ENCODE measurements at regions not wholly inside any gene's neighbourhood (a gene's known extent, or its start where the extent isn't known, plus 50 kb on each side); places are given as distances from the start of the nearest gene placed in this dataset.

DNA sequence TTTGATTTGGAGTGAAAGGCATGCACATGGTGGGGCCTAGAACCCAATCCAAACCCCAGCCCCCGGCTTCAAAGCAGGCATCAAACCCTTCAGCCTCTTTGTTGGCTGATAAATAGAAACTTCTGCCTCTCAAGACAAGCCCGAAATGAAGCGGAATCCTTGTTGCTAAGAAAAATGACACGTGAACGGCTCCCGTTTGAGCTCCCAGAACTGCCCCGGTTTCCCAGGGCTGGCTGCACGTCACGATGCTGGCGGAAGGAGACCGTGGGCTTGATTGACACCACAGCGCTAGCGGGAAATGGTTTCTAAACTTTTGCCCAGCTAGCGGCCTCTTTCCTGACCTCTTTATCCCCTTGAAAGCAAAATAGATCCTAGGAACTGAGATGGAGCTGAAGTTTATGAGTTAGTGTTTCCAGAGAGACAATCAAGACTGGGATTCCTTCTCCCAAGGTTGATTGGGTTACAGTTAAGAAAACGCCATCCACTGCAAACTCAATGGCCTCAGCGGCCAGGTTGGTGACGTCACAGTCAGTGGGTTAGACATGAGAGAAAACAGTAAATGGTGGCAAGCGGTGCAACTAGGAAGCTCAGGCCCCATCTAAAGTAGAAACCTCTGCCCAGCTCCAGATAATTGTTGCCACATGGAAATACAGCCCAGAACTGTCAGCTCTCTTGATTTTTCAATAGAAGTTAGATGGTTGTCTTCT is 117.0 kb downstream of the ANKRD60 start (continued):
- TF ChIP-seq, protein P1, sequence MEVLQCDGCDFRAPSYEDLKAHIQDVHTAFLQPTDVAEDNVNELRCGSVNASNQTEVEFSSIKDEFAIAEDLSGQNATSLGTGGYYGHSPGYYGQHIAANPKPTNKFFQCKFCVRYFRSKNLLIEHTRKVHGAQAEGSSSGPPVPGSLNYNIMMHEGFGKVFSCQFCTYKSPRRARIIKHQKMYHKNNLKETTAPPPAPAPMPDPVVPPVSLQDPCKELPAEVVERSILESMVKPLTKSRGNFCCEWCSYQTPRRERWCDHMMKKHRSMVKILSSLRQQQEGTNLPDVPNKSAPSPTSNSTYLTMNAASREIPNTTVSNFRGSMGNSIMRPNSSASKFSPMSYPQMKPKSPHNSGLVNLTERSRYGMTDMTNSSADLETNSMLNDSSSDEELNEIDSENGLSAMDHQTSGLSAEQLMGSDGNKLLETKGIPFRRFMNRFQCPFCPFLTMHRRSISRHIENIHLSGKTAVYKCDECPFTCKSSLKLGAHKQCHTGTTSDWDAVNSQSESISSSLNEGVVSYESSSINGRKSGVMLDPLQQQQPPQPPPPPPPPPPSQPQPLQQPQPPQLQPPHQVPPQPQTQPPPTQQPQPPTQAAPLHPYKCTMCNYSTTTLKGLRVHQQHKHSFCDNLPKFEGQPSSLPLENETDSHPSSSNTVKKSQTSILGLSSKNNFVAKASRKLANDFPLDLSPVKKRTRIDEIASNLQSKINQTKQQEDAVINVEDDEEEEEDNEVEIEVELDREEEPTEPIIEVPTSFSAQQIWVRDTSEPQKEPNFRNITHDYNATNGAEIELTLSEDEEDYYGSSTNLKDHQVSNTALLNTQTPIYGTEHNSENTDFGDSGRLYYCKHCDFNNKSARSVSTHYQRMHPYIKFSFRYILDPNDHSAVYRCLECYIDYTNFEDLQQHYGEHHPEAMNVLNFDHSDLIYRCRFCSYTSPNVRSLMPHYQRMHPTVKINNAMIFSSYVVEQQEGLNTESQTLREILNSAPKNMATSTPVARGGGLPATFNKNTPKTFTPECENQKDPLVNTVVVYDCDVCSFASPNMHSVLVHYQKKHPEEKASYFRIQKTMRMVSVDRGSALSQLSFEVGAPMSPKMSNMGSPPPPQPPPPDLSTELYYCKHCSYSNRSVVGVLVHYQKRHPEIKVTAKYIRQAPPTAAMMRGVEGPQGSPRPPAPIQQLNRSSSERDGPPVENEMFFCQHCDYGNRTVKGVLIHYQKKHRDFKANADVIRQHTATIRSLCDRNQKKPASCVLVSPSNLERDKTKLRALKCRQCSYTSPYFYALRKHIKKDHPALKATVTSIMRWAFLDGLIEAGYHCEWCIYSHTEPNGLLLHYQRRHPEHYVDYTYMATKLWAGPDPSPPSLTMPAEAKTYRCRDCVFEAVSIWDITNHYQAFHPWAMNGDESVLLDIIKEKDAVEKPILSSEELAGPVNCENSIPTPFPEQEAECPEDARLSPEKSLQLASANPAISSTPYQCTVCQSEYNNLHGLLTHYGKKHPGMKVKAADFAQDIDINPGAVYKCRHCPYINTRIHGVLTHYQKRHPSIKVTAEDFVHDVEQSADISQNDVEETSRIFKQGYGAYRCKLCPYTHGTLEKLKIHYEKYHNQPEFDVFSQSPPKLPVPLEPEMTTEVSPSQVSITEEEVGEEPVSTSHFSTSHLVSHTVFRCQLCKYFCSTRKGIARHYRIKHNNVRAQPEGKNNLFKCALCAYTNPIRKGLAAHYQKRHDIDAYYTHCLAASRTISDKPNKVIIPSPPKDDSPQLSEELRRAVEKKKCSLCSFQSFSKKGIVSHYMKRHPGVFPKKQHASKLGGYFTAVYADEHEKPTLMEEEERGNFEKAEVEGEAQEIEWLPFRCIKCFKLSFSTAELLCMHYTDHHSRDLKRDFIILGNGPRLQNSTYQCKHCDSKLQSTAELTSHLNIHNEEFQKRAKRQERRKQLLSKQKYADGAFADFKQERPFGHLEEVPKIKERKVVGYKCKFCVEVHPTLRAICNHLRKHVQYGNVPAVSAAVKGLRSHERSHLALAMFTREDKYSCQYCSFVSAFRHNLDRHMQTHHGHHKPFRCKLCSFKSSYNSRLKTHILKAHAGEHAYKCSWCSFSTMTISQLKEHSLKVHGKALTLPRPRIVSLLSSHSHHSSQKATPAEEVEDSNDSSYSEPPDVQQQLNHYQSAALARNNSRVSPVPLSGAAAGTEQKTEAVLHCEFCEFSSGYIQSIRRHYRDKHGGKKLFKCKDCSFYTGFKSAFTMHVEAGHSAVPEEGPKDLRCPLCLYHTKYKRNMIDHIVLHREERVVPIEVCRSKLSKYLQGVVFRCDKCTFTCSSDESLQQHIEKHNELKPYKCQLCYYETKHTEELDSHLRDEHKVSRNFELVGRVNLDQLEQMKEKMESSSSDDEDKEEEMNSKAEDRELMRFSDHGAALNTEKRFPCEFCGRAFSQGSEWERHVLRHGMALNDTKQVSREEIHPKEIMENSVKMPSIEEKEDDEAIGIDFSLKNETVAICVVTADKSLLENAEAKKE (CRISPR knock-in tag; IDR thresholded peaks at IDR 0.05), result no peak
- TF ChIP-seq STAT1 (IDR thresholded peaks at IDR 0.05; ENCODE audit: unreplicated experiment), result no peak

DNA sequence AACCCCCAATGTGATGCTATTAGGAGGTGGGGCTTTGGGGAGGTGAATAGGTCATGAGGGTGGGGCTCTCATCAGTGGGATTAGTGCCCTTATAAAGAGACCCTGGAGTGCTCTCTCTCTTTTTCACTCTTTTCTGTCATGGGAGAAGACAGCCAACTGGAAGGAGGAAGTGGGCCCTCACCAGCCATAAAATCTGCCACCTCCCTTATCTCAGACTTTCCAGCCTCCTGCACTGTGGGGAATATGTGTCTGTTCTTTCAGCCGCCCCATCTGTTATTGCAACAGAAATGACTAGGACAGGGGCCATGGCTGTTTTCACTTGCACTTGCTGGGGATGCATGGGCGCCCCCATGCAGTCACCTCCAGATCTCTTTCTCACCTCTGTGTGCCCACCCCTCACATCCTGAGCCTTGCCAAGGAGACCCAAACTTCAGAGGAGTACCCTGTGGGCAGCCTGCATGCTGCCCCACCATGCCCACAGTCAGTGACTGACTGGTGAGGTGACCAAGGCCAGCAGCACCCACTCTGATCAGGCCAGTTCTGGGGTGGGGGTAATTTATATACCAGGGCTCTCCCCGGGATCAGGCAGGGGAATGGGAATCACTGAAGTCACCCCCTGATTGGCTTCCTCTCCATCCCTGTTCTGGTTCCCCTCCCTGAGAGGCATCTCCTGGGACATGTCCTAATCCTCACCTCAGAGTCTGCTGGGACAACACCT is 118.4 kb downstream of the ANKRD60 start:
- peaks cover 2% of the 10 kb centered on the region for H3K27me3 Mint-ChIP-seq (ENCODE audit: insufficient read depth, low read depth, poor library complexity)
- Histone ChIP-seq H2AFZ (no peak overlapping the region), H3K36me3 (ENCODE audit: insufficient read depth) (no peaks in the 10 kb centered on the region), H3K27me3 (ENCODE audit: insufficient read depth) (no peaks in the 10 kb centered on the region), H3K79me2 (replicated peaks; ENCODE audit: insufficient read depth) (no peaks in the 10 kb centered on the region), H4K20me1 (replicated peaks; ENCODE audit: insufficient read depth) (no peaks in the 10 kb centered on the region), H3F3A (replicated peaks; ENCODE audit: low read depth) (no peaks in the 10 kb centered on the region), H3K4me2 (no peak overlapping the region), H3K4me3 (no peak overlapping the region), H3K9me2 (ENCODE audit: insufficient read depth) (no peaks in the 10 kb centered on the region), H3K27ac (ENCODE audit: low read depth) (no peak overlapping the region), H3K4me1 (ENCODE audit: insufficient read depth) (no peaks in the 10 kb centered on the region)
- H3K4me3 Mint-ChIP-seq, result no peak overlapping the region
- DNase-seq (ENCODE audit: low spot score) (no peak), ATAC-seq (no peak)
- H3K9me3 Mint-ChIP-seq, result peaks cover 5% of the 10 kb centered on the region; the same call in 2 of the 3 replicates
- H3K36me3 Mint-ChIP-seq (ENCODE audit: low read depth), result no peaks in the 10 kb centered on the region; the same call in 2 of the 3 replicates
- no peak overlapping the region for H3K27ac Mint-ChIP-seq
- no peaks in the 10 kb centered on the region for H3K4me1 Mint-ChIP-seq
- no peak for TF ChIP-seq CREB1 (CRISPR knock-in tag; IDR thresholded peaks at IDR 0.05; ENCODE audit: low read depth)
- TF ChIP-seq ZNF114 (CRISPR knock-in tag; IDR thresholded peaks at IDR 0.05), result no peak
- TF ChIP-seq, protein P2, sequence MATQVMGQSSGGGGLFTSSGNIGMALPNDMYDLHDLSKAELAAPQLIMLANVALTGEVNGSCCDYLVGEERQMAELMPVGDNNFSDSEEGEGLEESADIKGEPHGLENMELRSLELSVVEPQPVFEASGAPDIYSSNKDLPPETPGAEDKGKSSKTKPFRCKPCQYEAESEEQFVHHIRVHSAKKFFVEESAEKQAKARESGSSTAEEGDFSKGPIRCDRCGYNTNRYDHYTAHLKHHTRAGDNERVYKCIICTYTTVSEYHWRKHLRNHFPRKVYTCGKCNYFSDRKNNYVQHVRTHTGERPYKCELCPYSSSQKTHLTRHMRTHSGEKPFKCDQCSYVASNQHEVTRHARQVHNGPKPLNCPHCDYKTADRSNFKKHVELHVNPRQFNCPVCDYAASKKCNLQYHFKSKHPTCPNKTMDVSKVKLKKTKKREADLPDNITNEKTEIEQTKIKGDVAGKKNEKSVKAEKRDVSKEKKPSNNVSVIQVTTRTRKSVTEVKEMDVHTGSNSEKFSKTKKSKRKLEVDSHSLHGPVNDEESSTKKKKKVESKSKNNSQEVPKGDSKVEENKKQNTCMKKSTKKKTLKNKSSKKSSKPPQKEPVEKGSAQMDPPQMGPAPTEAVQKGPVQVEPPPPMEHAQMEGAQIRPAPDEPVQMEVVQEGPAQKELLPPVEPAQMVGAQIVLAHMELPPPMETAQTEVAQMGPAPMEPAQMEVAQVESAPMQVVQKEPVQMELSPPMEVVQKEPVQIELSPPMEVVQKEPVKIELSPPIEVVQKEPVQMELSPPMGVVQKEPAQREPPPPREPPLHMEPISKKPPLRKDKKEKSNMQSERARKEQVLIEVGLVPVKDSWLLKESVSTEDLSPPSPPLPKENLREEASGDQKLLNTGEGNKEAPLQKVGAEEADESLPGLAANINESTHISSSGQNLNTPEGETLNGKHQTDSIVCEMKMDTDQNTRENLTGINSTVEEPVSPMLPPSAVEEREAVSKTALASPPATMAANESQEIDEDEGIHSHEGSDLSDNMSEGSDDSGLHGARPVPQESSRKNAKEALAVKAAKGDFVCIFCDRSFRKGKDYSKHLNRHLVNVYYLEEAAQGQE (IDR thresholded peaks at IDR 0.05; ENCODE audit: unreplicated experiment), result no peak
- no peak for TF ChIP-seq ZNF331 (CRISPR knock-in tag; IDR thresholded peaks at IDR 0.05; ENCODE audit: low read depth)
- TF ChIP-seq JUNB (IDR thresholded peaks at IDR 0.05; ENCODE audit: unreplicated experiment), result no peak
